ENCODE measurements at regions not wholly inside any gene's neighbourhood (a gene's known extent, or its start where the extent isn't known, plus 50 kb on each side); places are given as distances from the start of the nearest gene placed in this dataset.

DNA sequence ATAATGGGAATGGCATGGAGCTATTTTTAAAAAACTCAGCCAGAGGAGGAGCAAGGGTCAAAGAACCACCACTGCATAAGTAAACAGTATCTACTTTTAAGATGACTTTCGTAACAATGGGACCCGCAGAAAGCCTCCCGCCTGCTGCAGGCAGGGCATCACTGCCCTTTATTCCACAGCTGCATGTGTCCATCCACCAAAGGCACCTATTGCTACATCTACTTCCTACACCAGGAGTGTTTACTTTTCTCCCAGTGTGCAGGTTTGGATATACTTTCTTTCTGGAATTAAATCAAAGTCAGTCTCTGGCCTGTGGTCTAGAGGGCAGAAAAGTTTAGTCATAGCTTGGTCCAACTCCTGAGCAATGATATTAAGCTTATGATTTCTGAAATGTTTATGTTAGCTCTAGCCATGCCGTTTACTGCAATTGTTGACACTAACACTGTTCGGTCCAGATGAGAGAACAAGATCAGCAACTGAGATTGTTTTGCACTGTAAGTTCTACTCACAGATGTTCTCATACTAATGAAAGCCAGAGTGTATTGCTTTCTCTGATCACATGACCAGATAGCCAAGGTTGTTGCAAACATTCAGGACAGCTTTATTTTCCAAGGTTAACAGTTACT is 391.5 kb downstream of the FGF10 start (continued):
- TF ChIP-seq, protein P1, sequence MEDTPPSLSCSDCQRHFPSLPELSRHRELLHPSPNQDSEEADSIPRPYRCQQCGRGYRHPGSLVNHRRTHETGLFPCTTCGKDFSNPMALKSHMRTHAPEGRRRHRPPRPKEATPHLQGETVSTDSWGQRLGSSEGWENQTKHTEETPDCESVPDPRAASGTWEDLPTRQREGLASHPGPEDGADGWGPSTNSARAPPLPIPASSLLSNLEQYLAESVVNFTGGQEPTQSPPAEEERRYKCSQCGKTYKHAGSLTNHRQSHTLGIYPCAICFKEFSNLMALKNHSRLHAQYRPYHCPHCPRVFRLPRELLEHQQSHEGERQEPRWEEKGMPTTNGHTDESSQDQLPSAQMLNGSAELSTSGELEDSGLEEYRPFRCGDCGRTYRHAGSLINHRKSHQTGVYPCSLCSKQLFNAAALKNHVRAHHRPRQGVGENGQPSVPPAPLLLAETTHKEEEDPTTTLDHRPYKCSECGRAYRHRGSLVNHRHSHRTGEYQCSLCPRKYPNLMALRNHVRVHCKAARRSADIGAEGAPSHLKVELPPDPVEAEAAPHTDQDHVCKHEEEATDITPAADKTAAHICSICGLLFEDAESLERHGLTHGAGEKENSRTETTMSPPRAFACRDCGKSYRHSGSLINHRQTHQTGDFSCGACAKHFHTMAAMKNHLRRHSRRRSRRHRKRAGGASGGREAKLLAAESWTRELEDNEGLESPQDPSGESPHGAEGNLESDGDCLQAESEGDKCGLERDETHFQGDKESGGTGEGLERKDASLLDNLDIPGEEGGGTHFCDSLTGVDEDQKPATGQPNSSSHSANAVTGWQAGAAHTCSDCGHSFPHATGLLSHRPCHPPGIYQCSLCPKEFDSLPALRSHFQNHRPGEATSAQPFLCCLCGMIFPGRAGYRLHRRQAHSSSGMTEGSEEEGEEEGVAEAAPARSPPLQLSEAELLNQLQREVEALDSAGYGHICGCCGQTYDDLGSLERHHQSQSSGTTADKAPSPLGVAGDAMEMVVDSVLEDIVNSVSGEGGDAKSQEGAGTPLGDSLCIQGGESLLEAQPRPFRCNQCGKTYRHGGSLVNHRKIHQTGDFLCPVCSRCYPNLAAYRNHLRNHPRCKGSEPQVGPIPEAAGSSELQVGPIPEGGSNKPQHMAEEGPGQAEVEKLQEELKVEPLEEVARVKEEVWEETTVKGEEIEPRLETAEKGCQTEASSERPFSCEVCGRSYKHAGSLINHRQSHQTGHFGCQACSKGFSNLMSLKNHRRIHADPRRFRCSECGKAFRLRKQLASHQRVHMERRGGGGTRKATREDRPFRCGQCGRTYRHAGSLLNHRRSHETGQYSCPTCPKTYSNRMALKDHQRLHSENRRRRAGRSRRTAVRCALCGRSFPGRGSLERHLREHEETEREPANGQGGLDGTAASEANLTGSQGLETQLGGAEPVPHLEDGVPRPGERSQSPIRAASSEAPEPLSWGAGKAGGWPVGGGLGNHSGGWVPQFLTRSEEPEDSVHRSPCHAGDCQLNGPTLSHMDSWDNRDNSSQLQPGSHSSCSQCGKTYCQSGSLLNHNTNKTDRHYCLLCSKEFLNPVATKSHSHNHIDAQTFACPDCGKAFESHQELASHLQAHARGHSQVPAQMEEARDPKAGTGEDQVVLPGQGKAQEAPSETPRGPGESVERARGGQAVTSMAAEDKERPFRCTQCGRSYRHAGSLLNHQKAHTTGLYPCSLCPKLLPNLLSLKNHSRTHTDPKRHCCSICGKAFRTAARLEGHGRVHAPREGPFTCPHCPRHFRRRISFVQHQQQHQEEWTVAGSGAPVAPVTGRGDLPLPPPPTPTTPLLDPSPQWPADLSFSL (CRISPR knock-in tag; IDR thresholded peaks at IDR 0.05) = no peak
- TF ChIP-seq REL (CRISPR knock-in tag; conservative IDR thresholded peaks at IDR 0.05) (no peak), TOPORS (CRISPR knock-in tag; IDR thresholded peaks at IDR 0.05) (no peak), RFX3 (CRISPR knock-in tag; IDR thresholded peaks at IDR 0.05) (0 out of 2 replicates have a peak, but pooled peaks have one; percentile 21), ZNF572 (CRISPR knock-in tag; IDR thresholded peaks at IDR 0.05) (no peak), ZBTB21 (CRISPR knock-in tag; IDR thresholded peaks at IDR 0.05) (no peak), ZNF510 (CRISPR knock-in tag; IDR thresholded peaks at IDR 0.05; ENCODE audit: low read depth) (no peak), ASH2L (IDR thresholded peaks at IDR 0.05; ENCODE audit: insufficient read length, low read depth, low read length) (peak; percentile 71), CBX5 (CRISPR knock-in tag; IDR thresholded peaks at IDR 0.05; ENCODE audit: borderline replicate concordance) (peak; percentile 99; the same call in 1 of the 2 replicates), NKX3-1 (CRISPR knock-in tag; IDR thresholded peaks at IDR 0.05) (no peak), XBP1 (CRISPR knock-in tag; IDR thresholded peaks at IDR 0.05) (no peak), ATF7 (IDR thresholded peaks at IDR 0.05) (no peak), ATF7 (CRISPR knock-in tag; IDR thresholded peaks at IDR 0.05) (0 out of 2 replicates have a peak, but pooled peaks have one; percentile 39), PRMT3 (CRISPR knock-in tag; IDR thresholded peaks at IDR 0.05; ENCODE audit: borderline replicate concordance, low read depth) (no peak), ZNF564 (CRISPR knock-in tag; IDR thresholded peaks at IDR 0.05) (0 out of 2 replicates have a peak, but pooled peaks have one; percentile 40)
- TF ChIP-seq, protein P2, sequence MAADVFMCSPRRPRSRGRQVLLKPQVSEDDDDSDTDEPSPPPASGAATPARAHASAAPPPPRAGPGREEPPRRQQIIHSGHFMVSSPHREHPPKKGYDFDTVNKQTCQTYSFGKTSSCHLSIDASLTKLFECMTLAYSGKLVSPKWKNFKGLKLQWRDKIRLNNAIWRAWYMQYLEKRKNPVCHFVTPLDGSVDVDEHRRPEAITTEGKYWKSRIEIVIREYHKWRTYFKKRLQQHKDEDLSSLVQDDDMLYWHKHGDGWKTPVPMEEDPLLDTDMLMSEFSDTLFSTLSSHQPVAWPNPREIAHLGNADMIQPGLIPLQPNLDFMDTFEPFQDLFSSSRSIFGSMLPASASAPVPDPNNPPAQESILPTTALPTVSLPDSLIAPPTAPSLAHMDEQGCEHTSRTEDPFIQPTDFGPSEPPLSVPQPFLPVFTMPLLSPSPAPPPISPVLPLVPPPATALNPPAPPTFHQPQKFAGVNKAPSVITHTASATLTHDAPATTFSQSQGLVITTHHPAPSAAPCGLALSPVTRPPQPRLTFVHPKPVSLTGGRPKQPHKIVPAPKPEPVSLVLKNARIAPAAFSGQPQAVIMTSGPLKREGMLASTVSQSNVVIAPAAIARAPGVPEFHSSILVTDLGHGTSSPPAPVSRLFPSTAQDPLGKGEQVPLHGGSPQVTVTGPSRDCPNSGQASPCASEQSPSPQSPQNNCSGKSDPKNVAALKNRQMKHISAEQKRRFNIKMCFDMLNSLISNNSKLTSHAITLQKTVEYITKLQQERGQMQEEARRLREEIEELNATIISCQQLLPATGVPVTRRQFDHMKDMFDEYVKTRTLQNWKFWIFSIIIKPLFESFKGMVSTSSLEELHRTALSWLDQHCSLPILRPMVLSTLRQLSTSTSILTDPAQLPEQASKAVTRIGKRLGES (CRISPR knock-in tag; IDR thresholded peaks at IDR 0.05; ENCODE audit: borderline replicate concordance) = no peak
- TF ChIP-seq, protein P3, sequence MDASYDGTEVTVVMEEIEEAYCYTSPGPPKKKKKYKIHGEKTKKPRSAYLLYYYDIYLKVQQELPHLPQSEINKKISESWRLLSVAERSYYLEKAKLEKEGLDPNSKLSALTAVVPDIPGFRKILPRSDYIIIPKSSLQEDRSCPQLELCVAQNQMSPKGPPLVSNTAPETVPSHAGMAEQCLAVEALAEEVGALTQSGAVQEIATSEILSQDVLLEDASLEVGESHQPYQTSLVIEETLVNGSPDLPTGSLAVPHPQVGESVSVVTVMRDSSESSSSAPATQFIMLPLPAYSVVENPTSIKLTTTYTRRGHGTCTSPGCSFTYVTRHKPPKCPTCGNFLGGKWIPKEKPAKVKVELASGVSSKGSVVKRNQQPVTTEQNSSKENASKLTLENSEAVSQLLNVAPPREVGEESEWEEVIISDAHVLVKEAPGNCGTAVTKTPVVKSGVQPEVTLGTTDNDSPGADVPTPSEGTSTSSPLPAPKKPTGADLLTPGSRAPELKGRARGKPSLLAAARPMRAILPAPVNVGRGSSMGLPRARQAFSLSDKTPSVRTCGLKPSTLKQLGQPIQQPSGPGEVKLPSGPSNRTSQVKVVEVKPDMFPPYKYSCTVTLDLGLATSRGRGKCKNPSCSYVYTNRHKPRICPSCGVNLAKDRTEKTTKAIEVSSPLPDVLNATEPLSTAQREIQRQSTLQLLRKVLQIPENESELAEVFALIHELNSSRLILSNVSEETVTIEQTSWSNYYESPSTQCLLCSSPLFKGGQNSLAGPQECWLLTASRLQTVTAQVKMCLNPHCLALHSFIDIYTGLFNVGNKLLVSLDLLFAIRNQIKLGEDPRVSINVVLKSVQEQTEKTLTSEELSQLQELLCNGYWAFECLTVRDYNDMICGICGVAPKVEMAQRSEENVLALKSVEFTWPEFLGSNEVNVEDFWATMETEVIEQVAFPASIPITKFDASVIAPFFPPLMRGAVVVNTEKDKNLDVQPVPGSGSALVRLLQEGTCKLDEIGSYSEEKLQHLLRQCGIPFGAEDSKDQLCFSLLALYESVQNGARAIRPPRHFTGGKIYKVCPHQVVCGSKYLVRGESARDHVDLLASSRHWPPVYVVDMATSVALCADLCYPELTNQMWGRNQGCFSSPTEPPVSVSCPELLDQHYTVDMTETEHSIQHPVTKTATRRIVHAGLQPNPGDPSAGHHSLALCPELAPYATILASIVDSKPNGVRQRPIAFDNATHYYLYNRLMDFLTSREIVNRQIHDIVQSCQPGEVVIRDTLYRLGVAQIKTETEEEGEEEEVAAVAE (CRISPR knock-in tag; IDR thresholded peaks at IDR 0.05; ENCODE audit: borderline replicate concordance) = peak; percentile 36; the same call in 1 of the 2 replicates

Data from HepG2 (cell line).